ENCODE measurements at regions not wholly inside any gene's neighbourhood (a gene's known extent, or its start where the extent isn't known, plus 50 kb on each side); places are given as distances from the start of the nearest gene placed in this dataset.

DNA sequence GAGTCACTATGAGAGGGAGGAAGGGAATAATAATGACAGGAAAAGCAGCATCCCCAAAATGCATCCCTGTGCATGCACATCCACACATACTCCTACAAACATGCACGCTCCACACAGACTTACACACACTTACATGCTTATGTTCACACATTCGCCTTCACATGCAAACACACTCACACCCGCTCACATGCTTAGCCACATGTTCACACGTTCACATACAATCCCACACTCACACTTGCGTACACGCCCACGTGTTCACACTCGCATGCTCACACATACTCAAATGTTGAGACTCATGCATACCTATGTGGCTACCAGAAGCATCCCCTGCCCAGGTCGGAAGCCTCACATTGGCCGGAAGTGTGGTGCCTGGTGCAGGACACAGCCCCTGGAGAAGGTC lies 372.1 kb downstream of the MN1 start:
- TF ChIP-seq, protein P1, sequence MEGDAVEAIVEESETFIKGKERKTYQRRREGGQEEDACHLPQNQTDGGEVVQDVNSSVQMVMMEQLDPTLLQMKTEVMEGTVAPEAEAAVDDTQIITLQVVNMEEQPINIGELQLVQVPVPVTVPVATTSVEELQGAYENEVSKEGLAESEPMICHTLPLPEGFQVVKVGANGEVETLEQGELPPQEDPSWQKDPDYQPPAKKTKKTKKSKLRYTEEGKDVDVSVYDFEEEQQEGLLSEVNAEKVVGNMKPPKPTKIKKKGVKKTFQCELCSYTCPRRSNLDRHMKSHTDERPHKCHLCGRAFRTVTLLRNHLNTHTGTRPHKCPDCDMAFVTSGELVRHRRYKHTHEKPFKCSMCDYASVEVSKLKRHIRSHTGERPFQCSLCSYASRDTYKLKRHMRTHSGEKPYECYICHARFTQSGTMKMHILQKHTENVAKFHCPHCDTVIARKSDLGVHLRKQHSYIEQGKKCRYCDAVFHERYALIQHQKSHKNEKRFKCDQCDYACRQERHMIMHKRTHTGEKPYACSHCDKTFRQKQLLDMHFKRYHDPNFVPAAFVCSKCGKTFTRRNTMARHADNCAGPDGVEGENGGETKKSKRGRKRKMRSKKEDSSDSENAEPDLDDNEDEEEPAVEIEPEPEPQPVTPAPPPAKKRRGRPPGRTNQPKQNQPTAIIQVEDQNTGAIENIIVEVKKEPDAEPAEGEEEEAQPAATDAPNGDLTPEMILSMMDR (IDR thresholded peaks at IDR 0.05), result no peak
- TF ChIP-seq EZH2 (IDR thresholded peaks at IDR 0.05; ENCODE audit: borderline replicate concordance, insufficient read depth, low read depth, low read length, poor library complexity, severe bottlenecking), result no peak
